Ureter (tissue), 1 donor: ENCODE measurements at regions not wholly inside any gene's neighbourhood (a gene's known extent, or its start where the extent isn't known, plus 50 kb on each side); places are given as distances from the start of the nearest gene placed in this dataset.

Experiments used
- DNase-seq: peaks from one replicate; pipeline ENCODE4 v3.0.0-alpha.2; 2020; ENCODE audit warnings: low spot score
- donor health status: DM: yes; HTN: yes; CAD: no.

DNA sequence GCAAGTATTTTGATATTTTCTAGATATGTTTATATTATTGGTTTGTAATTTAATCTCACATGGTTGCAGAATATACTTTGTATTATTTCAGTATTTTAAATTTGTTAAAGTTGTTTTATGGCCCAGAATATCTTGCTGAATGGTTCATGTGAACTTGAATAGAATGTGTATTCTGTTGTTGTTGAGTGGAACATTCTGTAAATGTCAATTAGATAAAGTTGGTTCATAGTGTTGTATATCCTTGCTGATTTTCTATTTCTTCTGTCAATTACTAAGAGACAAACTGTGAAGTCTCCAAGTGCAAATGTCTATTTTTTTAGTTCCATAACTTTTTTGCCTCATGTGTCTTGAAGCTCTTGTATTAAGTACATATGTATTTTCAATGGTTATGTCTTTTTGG is 411.7 kb downstream of the NPIPA7 start:
- no peak for DNase-seq

DNA sequence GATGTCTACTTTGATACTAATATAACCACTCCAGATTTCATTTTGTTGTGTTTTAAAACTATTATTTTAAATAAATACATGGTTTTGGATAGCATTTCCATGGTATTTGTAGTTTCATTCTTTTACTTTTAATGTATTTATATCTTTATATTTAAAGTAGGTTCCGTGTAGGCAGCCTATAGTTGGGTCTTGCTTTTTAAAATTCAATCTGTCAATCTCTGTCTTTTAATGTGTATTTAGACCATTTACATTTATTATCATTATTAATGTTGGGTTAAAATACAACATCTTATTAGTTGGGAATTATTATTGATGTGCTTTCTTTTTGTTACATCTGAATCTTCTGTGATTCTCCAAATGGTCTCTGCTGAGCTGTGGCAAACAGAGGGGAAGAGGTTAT is 412.1 kb downstream of the NPIPA7 start:
- DNase-seq = no peak

DNA sequence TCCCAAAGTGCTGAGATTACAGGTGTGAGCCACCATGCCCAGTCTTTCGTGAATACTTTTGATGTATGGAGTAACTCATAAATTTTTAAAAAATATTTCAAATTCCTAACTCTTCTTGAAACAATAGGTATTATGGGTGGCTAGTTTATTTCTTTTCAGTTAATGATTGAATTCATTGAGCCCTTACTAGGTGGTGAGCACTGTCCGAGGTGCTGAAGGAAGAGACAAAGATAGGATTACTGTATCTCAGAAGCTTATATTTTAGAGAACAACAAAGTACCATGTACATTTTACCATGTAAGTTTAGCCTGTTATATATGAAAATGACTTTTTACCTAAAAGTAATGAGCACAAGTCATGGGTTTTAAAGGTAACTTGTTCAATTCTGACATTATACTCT is 418.3 kb downstream of the NPIPA7 start:
- DNase-seq = no peak

- no peak for DNase-seq
Measured at GRCh38 chr16:16798504-16798903, 419.6 kb downstream of the NPIPA7 start.

GRCh38 chr16:16805809-16806208 is 426.9 kb downstream of the NPIPA7 start:
- DNase-seq = no peak

GRCh38 chr16:16815641-16816040 is 436.7 kb downstream of the NPIPA7 start:
- DNase-seq = no peak

DNA sequence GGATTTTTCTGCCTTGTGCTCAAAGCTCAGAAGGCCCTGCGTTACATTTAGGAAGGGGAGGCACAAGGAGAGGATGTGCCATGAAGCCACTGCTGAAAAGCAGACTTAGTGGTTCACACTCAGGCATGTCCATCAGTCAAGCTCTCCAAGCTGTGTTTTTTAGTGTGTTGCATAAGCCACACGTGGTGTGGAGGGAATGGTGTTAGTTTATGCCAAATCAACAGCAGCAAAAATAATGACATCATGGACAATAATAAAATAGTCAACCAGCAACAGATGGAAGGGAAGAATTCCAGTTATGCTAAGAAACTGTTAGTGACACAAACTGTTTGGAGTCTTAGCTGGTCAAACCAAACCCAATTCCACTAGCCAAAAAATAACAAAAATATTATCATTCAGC is 438.3 kb downstream of the NPIPA7 start:
- no peak for DNase-seq

- no peak for DNase-seq
Measured at GRCh38 chr16:16821261-16821660, 442.3 kb downstream of the NPIPA7 start.

DNA sequence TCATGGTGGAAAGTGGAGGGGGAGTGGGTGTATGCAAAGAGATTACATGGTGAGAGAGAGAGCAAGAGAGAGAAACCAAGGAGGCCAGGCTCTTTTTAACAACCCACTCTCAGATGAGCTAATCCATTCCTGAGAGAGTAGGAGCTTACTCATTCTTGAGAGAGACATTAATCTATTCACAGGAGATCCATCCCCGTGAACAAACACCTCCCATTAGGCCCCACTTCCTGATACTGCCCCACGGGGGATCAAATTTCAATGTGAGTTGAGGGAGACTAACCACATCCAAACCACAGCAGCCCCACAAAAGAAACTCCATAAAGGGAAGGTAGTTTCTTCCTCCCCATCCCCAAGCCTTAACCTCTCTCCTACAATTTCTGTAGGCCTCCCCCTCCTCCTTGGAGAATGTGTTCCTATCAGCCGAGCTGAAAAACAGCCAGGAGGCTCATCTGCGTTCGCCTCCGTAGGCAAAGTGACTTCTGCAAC is 450.0 kb downstream of the NPIPA7 start:
- DNase-seq = no peak

GRCh38 chr16:16830401-16830800 is 451.5 kb downstream of the NPIPA7 start:
- DNase-seq = no peak

- no peak for DNase-seq
Measured at GRCh38 chr16:16830973-16831372, 452.0 kb downstream of the NPIPA7 start.

DNA sequence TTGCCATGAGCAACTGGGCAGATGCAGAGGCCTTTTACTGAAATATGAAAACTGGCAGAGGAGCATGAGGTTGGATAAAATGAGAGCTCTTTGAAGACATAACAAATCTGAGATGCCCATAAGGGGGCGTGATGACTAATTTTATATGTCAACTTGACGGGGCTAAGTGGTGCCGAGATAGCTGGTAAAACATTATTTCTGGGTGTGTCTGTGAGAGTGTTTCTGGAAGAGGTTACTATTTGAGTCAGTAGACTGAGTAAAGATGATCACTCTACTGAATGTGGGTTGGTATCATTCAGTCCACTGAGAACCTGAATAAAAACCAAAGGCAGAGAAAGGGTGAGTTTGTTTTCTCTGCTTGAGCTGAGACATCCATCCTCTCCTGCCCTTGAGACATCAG is 454.2 kb downstream of the NPIPA7 start:
- DNase-seq = no peak

- DNase-seq = no peak
Measured at GRCh38 chr16:16850274-16850673, 471.3 kb downstream of the NPIPA7 start.

DNA sequence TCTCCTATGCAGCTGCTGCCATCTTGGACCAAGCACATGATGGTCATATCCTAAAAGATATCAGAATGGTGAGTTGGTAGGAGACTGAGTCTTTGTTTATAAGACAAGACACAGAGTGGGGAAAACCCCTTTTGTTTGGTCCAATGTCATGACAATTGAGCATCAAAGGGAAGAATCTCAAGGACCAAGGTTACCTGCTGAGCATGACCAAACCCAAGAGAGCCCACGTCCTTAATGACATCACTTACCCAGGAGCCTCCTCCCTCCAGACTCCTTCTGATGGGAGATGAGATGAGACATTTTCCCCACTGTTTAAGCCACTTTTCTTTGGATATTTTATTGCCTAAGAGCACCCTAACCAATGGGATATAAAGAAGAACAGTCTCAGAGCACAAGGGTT is 478.1 kb downstream of the NPIPA7 start:
- no peak for DNase-seq

- no peak for DNase-seq
Measured at GRCh38 chr16:16857603-16858283, 478.8 kb downstream of the NPIPA7 start.

DNA sequence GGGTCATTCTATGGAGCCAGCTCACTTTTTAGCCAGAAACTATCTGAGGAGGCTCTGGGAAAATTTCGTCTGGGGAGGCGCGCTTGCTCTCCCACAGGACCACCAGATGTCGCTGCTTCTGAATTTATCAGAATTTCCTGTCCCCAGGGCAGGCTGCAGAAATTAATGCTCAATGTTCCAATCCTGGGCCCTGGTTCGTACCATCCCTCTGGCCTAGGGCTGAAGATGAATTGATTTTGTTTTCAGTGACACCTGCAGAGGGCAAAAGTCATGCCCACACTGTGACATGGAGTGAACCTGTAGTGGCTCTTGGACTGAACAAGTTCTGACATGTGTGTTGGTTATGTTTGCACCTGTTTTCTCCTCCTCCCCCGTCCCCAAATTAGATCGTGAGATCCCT is 482.6 kb downstream of the NPIPA7 start:
- DNase-seq = peak; percentile 59

GRCh38 chr16:16863672-16864071 is 484.7 kb downstream of the NPIPA7 start:
- DNase-seq = no peak

DNA sequence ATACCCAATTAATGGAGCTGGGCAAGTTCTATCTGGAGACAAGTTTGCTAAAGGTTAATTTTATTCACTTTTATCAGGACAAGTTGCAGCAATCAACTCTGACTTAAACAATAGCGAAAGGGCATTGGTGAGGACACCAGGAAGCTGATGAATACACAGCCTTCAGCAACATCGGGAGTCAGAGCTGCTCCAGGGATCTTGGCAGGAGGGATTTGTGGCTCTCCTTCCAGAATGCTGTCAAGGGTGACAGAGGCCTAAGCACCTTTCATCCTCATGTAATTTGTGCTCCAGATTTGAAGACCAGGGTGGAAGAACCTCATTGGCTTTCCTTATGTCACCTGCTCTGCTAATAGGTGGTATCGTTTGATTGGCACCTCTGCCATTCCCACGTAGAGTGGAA is 485.6 kb downstream of the NPIPA7 start:
- DNase-seq = no peak

DNA sequence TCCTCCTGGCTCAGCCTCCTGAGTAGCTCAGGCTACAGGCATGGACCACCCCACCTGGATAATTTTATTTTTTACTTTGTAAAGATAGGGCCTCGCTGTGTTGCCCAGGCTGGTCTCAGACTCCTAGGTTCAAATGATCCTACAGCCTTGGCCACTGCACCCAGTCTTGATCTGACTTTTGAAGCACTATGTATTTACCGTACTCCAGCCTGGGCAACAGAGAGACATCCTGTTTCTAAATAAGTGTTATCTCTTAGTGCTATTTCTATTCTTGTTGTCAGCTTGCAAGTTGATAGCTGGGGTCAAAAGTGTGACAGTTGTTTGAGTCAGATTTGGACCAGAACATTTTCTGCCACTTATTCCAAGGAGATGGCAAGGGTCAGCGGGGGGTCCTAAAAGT is 486.4 kb downstream of the NPIPA7 start:
- DNase-seq = no peak

- DNase-seq = no peak
Measured at GRCh38 chr16:16867973-16868372, 489.0 kb downstream of the NPIPA7 start.

DNA sequence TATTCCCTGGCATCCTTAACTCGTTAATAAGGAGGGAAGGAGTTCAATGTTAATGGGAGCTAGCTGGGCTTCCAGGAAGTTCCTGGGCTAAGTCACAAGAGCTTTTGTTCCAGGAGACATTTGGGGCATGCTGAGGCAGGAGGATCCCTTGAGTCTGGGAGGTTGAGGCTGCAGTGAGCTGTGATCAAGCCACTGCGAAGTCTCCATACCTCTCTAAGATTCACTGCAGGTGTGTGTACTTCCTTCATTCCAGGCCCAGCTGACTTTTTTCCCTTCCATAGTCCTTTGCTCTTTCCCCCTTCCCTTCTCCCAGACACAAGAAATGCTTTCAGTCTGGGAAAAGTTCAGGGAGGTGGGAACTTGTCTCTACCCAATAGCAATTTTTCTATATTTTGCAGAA is 489.8 kb downstream of the NPIPA7 start:
- no peak for DNase-seq

GRCh38 chr16:16869746-16870145 is 490.8 kb downstream of the NPIPA7 start:
- DNase-seq = no peak

GRCh38 chr16:16871196-16871595 is 492.3 kb downstream of the NPIPA7 start:
- DNase-seq = no peak

- no peak for DNase-seq
Measured at GRCh38 chr16:16877061-16877460, 498.1 kb downstream of the NPIPA7 start.
